ENCODE measurements at regions not wholly inside any gene's neighbourhood (a gene's known extent, or its start where the extent isn't known, plus 50 kb on each side); places are given as distances from the start of the nearest gene placed in this dataset.

GRCh38 chr2:219784178-219784577 is 156.7 kb downstream of the SLC4A3 start:
- TF ChIP-seq CTCF (IDR thresholded peaks at IDR 0.05) = no peak
- DNase-seq (no peak), ATAC-seq (ENCODE audit: poor library complexity) (no peak)
- Histone ChIP-seq H3K36me3 (ENCODE audit: insufficient read depth, low read length) (no peaks in the 10 kb centered on the region), H3K9me3 (ENCODE audit: control insufficient read depth in 1 of 2, insufficient read depth in 1 of 2, low read length in 2 of 2) (no peaks in the 10 kb centered on the region), H3K27ac (ENCODE audit: low read depth in 1 of 2, low read length in 2 of 2) (no peak overlapping the region), H3K4me3 (ENCODE audit: low read length) (no peak overlapping the region), H3K4me1 (ENCODE audit: insufficient read depth, low read length) (no peaks in the 10 kb centered on the region), H3K27me3 (ENCODE audit: control insufficient read depth in 1 of 2, insufficient read depth in 2 of 2, low read length in 2 of 2) (no peaks in the 10 kb centered on the region)
- ChIA-PET POLR2A (no interaction called here), CTCF (no interaction called here)
- Mint-ChIP-seq H3K4me1 (ENCODE audit: low read depth) (no peaks in the 10 kb centered on the region), H3K9me3 (no peaks in the 10 kb centered on the region), H3K27me3 (peaks cover 10% of the 10 kb centered on the region), H3K27ac (no peak overlapping the region), H3K4me3 (no peak overlapping the region), H3K36me3 (ENCODE audit: low read depth) (no peaks in the 10 kb centered on the region)
- intact Hi-C loops (cut with DNase I, micrococcal nuclease) = no loop called here

GRCh38 chr2:219789476-219789875 is 162.0 kb downstream of the SLC4A3 start:
- Histone ChIP-seq H3K36me3 (ENCODE audit: insufficient read depth, low read length) (no peaks in the 10 kb centered on the region), H3K9me3 (ENCODE audit: control insufficient read depth in 1 of 2, insufficient read depth in 1 of 2, low read length in 2 of 2) (no peaks in the 10 kb centered on the region), H3K4me1 (ENCODE audit: insufficient read depth, low read length) (no peaks in the 10 kb centered on the region), H3K27ac (ENCODE audit: low read depth in 1 of 2, low read length in 2 of 2) (no peak overlapping the region), H3K4me3 (ENCODE audit: low read length) (no peak overlapping the region), H3K27me3 (ENCODE audit: control insufficient read depth in 1 of 2, insufficient read depth in 2 of 2, low read length in 2 of 2) (no peaks in the 10 kb centered on the region)
- no peak for DNase-seq
- H3K9me3 Mint-ChIP-seq = no peaks in the 10 kb centered on the region
- no peaks in the 10 kb centered on the region for H3K36me3 Mint-ChIP-seq (ENCODE audit: low read depth)
- POLR2A ChIA-PET = no interaction called here
- intact Hi-C loops (cut with DNase I, micrococcal nuclease) = no loop called here
- CTCF ChIA-PET = no interaction called here
- H3K27me3 Mint-ChIP-seq = peaks cover 3% of the 10 kb centered on the region
- H3K4me3 Mint-ChIP-seq = no peak overlapping the region
- no peak for TF ChIP-seq CTCF (IDR thresholded peaks at IDR 0.05)
- no peak overlapping the region for H3K27ac Mint-ChIP-seq
- ATAC-seq (ENCODE audit: poor library complexity) = no peak
- no peaks in the 10 kb centered on the region for H3K4me1 Mint-ChIP-seq (ENCODE audit: low read depth)

- H3K4me1 Mint-ChIP-seq (ENCODE audit: low read depth) = no peaks in the 10 kb centered on the region
- intact Hi-C loops (cut with DNase I, micrococcal nuclease) = no loop called here
- ChIA-PET POLR2A (no interaction called here), CTCF (no interaction called here)
- no peak overlapping the region for H3K4me3 Mint-ChIP-seq
- Histone ChIP-seq H3K27me3 (ENCODE audit: control insufficient read depth in 1 of 2, insufficient read depth in 2 of 2, low read length in 2 of 2) (no peaks in the 10 kb centered on the region), H3K4me1 (ENCODE audit: insufficient read depth, low read length) (no peaks in the 10 kb centered on the region), H3K4me3 (ENCODE audit: low read length) (no peak overlapping the region), H3K9me3 (ENCODE audit: control insufficient read depth in 1 of 2, insufficient read depth in 1 of 2, low read length in 2 of 2) (no peaks in the 10 kb centered on the region), H3K27ac (ENCODE audit: low read depth in 1 of 2, low read length in 2 of 2) (no peak overlapping the region), H3K36me3 (ENCODE audit: insufficient read depth, low read length) (no peaks in the 10 kb centered on the region)
- no peak overlapping the region for H3K27ac Mint-ChIP-seq
- no peaks in the 10 kb centered on the region for H3K9me3 Mint-ChIP-seq
- H3K36me3 Mint-ChIP-seq (ENCODE audit: low read depth) = no peaks in the 10 kb centered on the region
- ATAC-seq (ENCODE audit: poor library complexity) (no peak), DNase-seq (no peak)
- H3K27me3 Mint-ChIP-seq = peaks cover 7% of the 10 kb centered on the region
- no peak for TF ChIP-seq CTCF (IDR thresholded peaks at IDR 0.05)
Observed at GRCh38 chr2:219792446-219792845, 165.0 kb downstream of the SLC4A3 start.
